HL-60 (cell line): ENCODE measurements at regions not wholly inside any gene's neighbourhood (a gene's known extent, or its start where the extent isn't known, plus 50 kb on each side); places are given as distances from the start of the nearest gene placed in this dataset.

Experiments
- DNase-seq, 2 experiments: peaks; one replicate each; pipeline ENCODE4 v3.0.0-alpha.2; 2010 to 2020; ENCODE audit warnings: low read depth in 1 of 2, low spot score in 1 of 2
- H3K27ac ChIP-seq: fragments of 250-450 bp; sonication (Bioruptor Pico); replicated peaks from 2 replicates; pipeline ENCODE4 v1.5.1; 2020; ENCODE audit warnings: mild to moderate bottlenecking, moderate library complexity
- H3K27me3 ChIP-seq: fragments of 250-450 bp; sonication (Bioruptor Pico); 2 replicates; pipeline ENCODE4 v1.5.1; 2021; ENCODE audit warnings: mild to moderate bottlenecking, moderate library complexity; ENCODE audit not compliant: insufficient read depth, poor library complexity, severe bottlenecking
- H3K4me3 ChIP-seq: replicated peaks from 2 replicates; pipeline ENCODE4 v1.5.1; 2011; ENCODE audit warnings: mild to moderate bottlenecking, control low read depth, low read length; ENCODE audit not compliant: insufficient read depth
- CTCF ChIP-seq: IDR thresholded peaks from one replicate; pipeline ENCODE4 v1.5.1; 2011; ENCODE audit warnings: low read length, control low read depth, inconsistent platforms; ENCODE audit not compliant: insufficient read depth
- GABPA ChIP-seq: IDR thresholded peaks from 2 replicates; pipeline ENCODE4 v1.6.1; 2012; ENCODE audit warnings: low read depth
- POLR2AphosphoS5 ChIP-seq: IDR thresholded peaks from 2 replicates; pipeline ENCODE4 v1.6.1; 2012; ENCODE audit warnings: low read depth
- REST ChIP-seq: IDR thresholded peaks from 2 replicates; pipeline ENCODE4 v1.6.1; 2012; ENCODE audit warnings: low read depth; ENCODE audit not compliant: insufficient replicate concordance
- SPI1 ChIP-seq: IDR thresholded peaks from 2 replicates; pipeline ENCODE4 v1.6.1; 2012; ENCODE audit warnings: low read depth, mild to moderate bottlenecking, borderline replicate concordance

- no peak for DNase-seq
- no peaks in the 10 kb centered on the region for H3K27me3 ChIP-seq
- no peak overlapping the region for H3K27ac ChIP-seq
- no peak for TF ChIP-seq SPI1
- TF ChIP-seq REST = no peak
- TF ChIP-seq CTCF = no peak
- TF ChIP-seq POLR2AphosphoS5 = no peak
- no peak for TF ChIP-seq GABPA
- no peak overlapping the region for H3K4me3 ChIP-seq
These were observed 84.1 kb upstream of the ACO1 start for GRCh38 chr9:32300373-32300772.

GRCh38 chr9:32304495-32304894 is 79.9 kb upstream of the ACO1 start:
- no peak for DNase-seq
- TF ChIP-seq REST = no peak
- TF ChIP-seq POLR2AphosphoS5 = no peak
- TF ChIP-seq CTCF = no peak
- no peak overlapping the region for H3K27ac ChIP-seq
- no peaks in the 10 kb centered on the region for H3K27me3 ChIP-seq
- H3K4me3 ChIP-seq = no peak overlapping the region

GRCh38 chr9:32306006-32306405 is 78.4 kb upstream of the ACO1 start:
- H3K27ac ChIP-seq = no peak overlapping the region
- no peak for DNase-seq
- TF ChIP-seq POLR2AphosphoS5 = no peak
- no peak for TF ChIP-seq CTCF
- H3K27me3 ChIP-seq = no peaks in the 10 kb centered on the region
- no peak overlapping the region for H3K4me3 ChIP-seq

- Histone ChIP-seq H3K27ac (no peak overlapping the region), H3K27me3 (no peaks in the 10 kb centered on the region), H3K4me3 (no peak overlapping the region)
- no peak for TF ChIP-seq POLR2AphosphoS5
- TF ChIP-seq REST = no peak
- no peak for TF ChIP-seq GABPA
- no peak for TF ChIP-seq CTCF
- TF ChIP-seq SPI1 = no peak
- no peak for DNase-seq
These were observed 65.0 kb upstream of the ACO1 start for GRCh38 chr9:32319312-32319929.
